CD4-positive, alpha-beta T cell treated with Interleukin-17A for 1 hour (primary cell): ENCODE measurements at regions not wholly inside any gene's neighbourhood (a gene's known extent, or its start where the extent isn't known, plus 50 kb on each side); places are given as distances from the start of the nearest gene placed in this dataset.
"Not testable (repeated sequence)": the region's sequence is repeated elsewhere in the genome, so short reads cannot be mapped to it uniquely, and the experiment has no call there.

ENCODE experiments used
- DNase-seq: peaks from one replicate; pipeline ENCODE4 v3.0.0-alpha.2; 2020

DNA sequence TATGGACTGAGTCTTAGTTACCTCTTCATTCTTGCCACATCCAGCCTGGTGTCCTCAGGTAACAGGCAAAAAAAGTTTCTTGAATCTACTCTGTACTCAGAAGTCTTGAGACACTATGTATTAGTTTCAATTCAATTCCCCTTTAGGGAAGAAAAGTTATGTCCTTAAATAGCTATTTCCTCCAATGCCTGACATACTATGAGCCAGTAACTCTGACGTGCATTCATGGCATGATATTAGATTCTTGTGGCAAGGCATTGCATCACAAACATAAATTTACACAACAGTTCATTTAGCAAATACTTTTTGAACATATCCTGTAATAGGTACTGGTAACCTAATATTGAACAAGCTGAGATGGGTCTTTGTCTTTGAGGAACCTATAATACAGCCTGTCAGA lies 109.3 kb upstream of the FOXB1 start:
- DNase-seq = no peak

DNA sequence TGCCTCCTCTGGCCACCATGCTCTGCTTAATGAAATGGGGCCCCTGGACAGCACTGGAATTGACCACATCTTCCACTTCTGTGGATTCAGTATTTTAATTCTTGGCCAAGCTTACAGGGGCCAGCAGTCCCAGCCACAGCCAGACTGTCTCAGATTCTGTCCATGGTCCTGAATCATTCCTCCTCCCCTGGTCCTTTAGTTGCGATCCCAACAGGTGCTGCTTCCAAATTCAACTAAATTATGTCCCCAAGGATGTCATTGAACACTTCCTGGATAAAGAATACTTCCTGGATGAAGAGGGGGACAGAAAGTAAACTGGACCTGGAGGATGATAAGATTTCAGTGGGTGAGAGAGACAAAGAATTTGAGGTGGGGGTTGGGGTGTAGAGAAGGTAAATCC lies 111.1 kb upstream of the FOXB1 start:
- DNase-seq = no peak

DNA sequence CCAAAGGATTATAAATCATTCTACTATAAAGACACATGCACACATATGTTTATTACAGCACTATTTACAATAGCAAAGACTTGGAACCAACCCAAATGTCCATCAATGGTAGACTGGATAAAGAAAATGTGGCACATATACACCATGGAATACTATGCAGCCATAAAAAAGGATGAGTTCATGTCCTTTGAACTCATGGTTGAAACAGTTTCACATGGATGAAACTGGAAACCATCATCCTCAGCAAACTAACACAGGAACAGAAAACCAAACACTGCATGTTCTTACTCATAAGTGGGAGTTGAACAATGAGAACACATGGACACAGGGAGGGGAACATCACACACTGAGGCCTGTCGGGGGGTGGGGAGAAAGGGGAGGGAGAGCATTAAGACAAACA lies 116.2 kb upstream of the FOXB1 start:
- not testable (repeated sequence) for DNase-seq

DNA sequence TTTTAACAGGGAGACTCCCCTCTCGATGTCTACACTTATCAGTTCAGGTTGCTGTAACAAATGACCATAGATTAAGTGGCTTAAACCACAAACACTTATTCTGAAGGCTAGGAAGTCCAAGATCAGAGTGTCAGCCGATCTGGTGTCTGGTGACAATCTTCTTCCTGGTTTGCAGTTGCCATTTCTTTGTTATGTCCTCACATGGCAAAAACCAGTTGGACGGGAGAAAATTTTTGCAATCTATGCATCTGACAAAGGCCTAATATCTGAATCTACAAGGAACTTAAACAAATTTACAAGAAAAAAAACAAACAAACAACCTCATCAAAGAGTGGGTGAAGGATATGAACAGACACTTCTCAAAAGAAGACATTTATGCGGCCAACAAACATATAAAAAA lies 116.9 kb upstream of the FOXB1 start:
- DNase-seq = no peak

DNA sequence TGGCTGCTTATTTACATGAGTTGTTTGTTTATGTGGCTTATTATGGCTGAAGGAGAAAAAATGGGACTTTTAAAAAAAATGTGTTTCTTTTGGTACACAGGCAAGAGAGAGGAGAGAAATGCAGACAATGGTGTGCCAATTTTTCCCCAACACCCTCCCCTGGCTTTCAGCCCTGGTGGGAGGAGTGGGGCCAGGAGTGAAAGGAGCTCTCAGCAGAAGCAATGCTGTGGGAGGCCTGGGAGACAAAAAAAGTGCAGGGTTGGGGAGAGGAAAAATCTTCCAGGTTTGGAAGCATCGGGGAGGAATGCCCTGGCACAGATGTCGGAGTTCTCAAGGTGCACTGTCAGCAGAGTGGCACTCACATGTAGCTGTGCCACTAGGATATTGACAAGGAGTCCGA lies 117.7 kb upstream of the FOXB1 start:
- no peak for DNase-seq

DNA sequence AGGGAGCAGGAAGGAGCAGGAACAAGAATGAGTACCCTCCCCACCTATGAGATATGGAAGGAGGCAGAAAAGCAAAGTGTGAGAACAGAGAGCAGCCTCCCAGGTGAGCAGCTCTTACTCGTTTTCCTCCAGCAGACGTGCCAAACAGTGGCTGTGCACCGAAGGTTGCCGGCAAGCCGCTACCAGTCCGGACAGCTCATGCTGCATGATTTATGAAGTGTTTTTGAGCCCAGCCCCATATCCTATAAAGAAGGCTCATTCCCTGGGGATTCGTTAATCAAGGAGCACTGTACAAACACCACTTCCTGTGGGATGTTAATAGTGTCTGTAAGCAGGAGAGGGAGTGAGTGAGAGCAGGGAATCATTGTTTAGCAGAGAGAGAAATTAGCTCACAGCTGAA lies 118.3 kb upstream of the FOXB1 start:
- no peak for DNase-seq

DNA sequence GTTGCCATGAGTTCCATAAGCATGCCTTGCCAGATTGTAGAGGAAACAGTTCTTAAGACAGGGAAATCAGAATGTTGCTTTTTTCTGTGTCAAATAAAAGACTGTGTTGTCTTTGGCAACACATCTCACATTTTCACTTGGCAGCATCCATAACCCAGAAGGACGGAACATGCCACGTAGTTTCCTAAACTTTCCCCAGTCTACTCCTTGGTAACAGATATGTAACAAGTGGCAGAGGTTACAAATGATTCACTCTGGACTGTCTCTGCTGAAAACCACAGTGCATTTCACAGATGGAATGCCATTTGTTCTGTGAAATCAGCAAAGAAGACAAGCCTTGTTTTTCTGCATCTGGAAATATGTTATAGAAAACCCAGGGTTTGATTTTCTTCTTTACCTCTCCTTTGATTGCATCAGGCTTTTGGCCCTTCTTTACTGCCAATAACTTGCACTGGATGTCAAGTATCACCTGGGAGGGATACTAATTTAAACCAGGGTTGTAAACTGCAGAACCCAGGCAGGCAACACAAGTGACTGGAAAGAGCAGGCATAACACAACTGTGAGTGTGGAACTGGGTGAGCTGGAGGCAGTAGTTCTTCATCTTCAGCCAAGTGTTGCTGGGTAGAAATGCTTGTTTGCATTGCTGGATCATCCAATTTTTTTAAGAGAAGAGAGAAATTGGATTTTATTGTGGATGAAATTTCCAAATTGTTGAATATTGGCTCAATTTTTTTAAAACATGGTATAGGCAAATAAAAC lies 124.4 kb upstream of the FOXB1 start:
- DNase-seq = no peak

DNA sequence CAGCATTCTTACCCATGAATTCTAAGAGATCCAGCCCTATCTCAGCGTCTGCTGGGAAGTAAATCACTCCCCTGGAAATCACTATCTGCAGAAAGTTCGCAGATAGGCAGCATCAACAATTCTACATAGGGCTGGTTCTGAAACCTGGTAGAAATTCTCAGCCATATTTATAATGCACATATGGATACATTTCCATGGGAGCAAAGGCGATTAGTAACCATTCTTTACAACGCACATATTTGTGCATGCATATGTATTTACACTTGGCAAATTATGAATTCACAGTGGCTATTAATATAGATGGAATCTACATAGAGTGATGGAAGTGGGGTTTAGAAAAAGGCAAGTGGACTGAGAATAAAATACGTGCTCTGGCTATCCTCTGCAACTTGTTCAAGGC lies 128.0 kb upstream of the FOXB1 start:
- DNase-seq = no peak

DNA sequence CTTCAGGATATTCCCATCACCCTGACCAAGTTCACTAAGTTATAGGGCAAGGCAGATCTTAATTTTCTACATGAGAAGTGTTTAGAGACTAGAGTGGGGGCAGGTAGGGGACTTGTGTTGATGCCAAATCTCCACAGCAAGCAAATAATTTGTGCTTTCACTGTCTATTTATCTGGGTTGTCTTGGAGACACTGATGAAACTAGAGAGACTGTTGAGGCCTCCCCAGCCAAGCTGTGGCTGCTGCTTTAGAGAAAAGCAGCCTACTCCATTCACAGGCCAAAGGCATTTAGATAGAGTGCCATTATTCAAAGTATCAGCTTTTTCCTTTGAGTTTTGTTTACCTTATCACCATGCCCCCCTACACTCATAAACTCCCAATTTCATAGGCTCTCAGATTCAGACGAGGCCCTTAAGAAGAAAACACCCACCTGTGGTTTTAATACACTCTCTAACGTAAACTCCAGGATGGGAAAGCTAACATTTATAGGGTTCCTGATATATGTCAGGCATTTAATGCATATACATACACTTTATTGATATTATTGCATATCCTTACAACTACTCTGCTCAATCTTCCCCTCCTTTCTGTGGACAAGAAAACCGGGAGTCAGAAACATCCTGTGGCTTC lies 130.4 kb upstream of the FOXB1 start:
- no peak for DNase-seq

DNA sequence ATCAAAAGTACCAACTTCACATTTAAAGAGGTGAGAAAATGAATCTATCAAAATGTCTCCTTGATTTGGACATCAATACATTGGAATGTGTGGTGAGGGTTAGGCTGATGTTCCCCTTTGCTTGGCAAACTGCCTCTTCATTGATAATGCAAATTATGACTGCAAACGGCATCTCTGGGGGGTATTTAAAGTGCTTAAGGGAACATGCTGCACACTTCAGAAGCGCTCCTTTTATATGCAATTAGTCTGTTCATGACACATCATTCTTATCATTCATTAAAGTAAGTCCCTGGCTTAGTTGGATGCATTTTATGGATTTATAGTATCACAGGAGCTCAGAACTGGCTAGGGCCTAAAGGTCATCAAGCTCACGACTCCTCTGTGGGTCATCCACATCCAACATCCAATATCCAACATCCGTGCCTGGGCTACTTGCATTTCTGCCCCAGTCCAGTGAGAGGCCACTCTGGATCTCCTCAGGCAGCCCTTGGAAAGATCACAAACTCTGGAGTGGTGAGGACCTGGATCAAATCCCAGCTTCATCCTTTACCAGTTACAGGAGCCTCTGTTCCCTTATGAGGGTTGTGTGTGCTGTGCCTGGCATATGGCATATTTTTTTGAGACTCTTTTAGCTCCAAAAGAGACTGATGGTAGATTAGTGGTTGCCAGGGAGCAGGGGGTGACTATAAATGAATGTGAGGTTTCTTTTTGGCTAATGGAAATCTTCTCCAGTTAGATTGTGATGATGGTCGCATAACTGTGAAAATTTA lies 136.8 kb upstream of the FOXB1 start:
- DNase-seq = no peak

DNA sequence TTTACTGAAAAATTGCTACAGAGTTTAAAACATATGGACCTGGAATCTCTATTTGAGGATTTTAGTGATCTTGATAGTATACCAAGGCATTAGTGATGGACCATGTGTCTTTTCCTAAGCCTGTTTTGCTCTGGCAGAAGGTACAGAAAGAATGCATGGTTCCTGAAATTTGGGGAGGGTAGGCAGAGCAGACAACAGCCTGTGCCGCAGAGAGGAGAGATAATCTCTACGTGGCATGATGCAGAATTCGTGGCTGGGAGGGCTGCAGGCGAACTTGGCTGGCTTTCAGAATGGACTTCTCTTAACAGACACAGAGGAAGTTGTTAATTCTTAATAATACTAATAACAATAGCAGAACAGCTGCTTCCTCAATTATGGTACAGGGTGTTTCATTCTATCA lies 137.5 kb upstream of the FOXB1 start:
- DNase-seq = no peak

DNA sequence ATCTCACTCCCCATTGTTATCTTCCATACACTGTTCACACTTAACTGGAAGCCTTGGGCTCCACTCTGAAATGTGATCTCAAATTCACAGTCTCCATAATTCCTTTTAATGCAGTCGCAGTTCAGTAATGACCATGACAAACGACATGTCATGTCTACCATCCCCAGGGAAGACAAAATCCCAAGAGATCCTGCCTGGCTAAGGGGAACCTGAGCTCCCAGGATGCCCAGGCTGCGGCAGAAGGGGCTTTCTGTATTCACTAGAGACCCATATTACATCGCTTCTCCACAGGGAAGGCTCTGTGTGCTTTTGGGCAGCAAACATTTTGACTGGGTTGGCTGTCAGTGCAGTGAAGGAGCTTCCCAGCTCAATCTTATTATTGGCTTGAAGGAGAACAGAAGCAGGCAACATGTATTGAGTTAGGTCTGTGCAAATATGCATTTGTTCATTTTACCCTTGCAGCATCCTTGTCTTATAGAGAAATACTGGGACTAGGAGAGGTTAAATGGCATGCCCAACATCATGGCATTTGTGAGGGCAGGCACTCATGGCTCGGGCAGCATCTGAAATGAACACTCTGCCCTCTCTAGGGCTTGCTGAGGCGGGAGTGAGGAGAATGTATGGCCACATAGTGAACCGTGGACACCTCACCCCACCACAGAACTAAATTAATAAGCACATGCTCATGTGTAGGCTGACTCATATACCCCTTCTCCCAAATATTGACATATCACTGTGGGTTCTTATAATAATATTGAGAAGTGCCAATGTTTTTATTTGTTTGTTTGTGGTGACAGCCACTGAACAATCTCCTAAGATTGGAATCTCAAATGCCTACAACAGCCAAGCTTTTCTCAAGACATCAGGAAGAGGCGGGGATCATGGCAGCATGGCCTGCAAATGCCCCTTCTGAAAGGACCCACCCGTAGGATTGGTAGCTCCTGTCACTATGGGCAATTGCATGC lies 141.6 kb upstream of the FOXB1 start:
- DNase-seq = no peak

DNA sequence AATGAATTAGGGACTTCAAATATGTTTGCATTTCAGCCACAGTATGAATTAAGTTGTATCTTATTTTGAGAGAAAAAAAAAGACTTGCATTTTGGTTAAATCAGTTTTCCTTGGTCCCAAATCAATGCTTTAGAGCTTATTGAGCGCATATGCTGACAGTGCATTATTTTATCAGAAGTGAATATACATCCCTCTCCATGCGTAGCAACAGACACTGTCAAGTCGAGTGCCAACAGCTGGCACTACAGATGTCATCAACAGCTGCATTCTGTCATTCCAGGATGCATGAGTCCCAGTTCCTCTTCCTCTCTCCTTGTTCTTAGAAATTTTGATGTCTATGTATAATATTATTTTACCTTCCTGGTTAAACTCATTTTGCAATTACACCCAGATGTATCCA lies 156.1 kb upstream of the FOXB1 start:
- DNase-seq = no peak

DNA sequence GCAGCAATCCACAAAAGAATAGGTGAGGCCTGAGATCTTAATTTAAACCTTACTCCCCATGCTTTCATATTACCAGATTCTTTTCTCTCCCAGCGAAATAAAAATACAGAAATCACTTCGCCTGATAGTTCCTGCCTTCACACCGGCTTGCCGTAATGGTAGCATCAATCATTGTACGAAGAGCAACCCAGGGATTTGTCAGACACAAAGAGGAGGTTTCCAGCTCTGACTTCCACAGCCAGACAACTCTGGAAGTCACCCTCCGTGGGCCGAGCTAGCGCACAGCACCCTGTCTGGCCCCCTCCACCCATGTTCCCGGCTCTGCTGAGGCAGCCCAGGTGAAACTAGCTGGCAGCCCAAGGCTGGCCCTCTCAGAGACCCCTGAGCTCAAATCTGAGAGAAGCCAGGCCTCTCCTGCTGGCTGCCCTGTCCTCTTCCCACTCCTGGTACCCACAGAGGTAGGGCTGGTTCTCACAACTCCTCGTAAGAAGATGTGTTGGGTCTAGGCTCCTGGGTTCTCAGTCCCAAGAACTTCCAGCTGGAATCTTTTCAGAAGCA lies 156.9 kb upstream of the BNIP2 start:
- no peak for DNase-seq

DNA sequence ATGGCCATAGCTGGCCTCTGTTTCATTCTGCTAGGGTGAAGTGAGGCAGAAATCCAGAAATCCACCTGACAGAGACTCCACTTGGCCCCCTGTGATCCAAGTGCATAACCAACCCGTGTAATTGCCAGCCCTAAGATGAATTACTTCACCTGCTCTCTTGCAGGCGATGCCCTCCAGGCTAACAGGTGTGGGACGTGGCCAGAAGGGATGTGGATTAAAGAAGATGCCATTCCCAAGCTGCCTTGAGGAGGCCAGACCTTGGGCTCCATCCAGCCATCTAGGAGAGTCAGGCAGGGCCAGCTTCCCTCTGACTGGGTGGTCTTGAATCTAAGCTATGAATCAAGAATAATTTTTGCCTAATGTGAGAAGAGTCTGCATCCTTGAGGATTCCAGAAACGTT lies 154.5 kb upstream of the BNIP2 start:
- no peak for DNase-seq

DNA sequence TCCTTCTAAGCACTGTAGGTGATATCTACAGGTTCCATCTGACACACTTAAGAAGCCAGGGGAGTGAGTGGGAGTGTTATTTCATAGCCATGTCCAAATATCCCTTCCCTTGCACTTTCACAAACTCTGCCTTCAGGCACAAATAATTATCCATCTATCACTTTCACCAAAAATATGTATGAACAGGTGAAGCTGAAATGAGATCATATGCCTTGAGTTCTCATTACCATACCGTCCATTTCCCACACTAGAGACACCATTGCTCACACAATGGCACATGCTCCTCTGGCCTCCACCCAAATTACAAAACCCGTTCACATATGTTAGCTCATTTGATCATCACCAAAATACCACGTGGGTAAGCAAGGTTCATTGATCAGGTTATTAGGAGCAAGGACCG lies 151.9 kb upstream of the BNIP2 start:
- DNase-seq = no peak

DNA sequence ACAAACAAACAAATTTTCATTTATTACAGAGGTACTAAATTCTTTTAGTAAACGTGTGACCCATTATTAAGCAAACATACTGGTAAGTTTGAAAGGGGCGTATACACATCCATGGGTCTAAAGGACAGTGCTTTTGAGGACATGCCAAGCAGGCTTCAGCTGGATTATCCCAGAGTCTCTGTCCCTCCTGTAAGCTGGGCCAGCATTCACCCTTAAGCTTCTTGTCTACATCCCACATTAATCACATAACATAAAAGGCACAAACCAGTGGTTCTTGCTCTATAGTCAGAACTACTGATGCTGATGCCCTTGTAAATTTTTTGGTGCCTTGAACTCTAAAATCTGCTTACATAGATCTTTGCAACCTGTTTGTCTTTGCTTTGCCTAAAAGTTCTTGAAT lies 150.8 kb upstream of the BNIP2 start:
- DNase-seq = no peak

DNA sequence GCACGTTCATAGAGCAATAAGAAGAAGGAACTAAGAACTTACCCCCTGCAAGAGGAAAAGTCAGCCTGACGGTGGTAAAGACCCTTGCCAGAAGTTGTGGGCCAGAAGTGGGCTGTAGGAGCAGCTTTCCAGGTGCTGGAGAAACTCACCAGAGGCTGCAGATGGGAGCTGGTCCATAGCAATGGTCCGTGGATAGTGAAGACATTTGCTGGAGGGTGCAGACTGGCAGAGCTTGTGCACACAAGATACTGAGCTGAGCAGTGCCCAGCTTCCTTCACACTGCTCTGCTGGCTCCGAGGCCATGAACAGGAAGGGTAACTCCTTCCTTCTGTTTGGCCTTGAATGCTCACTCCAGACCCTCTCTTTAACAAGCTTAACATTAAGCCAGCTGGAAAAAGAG lies 149.8 kb upstream of the BNIP2 start:
- no peak for DNase-seq

DNA sequence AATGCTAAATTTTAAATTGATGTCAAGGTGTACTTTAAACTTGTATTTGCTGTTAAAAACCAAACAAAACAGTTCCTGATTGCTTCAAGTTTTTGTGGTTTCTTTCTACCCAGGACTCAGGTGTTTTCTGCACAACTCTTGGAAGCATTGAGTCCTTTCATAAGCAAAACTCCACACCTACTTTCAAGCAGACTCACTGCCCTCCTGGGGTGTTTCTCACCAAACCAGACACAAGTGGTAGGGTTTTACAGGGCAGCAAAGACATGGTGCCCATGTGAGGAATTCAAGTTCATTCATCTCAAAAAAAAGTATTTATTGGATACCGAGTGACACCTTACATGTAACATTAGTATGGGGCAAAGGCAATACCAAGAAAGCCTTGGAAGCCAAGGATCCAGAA lies 146.7 kb upstream of the BNIP2 start:
- no peak for DNase-seq

DNA sequence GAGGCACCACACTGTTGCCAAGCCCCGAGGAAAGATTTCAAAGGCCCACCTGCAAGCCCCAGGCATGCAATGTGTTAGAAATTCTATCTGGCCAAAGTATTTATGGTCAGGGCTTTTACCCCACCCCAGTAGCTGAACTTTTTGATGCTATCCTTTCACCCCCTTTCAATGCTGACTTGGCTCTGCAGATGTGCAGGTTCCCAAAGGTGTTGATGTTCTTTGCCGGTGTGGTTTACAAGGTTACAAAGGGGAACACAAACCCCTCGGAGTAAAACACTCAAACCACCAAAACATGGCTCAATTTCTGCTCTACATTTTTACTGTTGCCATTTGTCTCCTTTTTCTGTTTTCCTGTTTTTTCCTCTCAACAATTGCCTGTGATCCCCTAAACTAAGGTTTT lies 145.4 kb upstream of the BNIP2 start:
- DNase-seq = no peak

DNA sequence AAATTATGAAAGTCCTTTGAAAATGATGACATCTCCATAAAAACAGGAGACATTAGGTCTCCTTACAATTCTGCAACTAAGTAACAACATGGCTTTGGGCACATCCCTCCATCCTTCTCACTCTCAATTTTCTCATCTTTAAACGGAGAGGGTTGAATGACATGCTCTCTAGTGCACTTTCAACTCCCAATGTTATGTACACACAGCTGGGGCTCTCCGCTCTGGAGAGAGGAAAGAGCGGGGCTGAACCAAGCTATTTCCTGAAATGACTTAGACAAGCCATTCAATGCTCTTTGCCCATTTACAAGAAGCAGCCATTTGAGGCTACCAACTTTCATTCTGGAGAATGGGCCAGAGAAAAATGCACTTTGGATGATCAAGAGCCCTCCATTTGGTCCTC lies 144.2 kb upstream of the BNIP2 start:
- DNase-seq = no peak

DNA sequence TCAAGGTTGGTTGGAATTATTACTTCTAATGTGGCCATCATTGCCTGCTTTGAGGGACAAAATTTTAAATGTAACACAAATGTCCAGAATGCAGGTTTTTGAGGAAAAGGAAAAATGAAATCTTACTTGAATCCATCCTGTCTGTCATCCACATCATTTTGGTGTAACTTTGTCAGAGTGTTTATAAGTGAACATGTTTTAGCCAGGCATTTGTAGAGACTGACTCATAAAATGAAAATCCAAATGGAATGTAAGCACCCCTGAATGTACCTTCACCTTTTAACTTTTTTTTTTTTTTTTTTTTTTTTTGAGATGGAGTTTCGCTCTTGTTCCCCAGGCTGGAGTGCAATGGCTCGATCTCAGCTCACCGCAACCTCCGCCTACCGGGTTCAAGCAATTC lies 141.8 kb upstream of the BNIP2 start:
- DNase-seq = no peak

DNA sequence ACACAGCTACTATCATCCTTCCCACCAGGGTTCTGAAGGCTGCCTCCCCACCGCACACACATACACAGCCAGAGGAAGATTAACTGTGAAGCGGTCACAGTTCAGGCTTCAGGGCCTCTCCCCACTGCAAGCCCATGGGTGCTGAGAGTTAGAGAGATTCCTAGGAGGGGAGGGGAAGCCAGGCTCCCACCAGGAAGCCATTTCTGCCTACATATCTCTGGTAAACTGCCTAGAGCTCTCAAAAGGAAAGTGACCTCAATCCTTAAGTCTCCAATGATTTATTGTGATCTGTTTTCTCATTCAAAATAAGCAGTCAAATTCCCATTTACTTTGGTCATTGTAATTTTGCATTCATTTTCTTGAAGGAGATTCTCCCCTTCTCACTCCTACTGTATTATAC lies 141.0 kb upstream of the BNIP2 start:
- no peak for DNase-seq
